ENCODE measurements at regions not wholly inside any gene's neighbourhood (a gene's known extent, or its start where the extent isn't known, plus 50 kb on each side); places are given as distances from the start of the nearest gene placed in this dataset.

- peak; percentile 23 for DNase-seq
Measured at GRCh38 chr4:128560754-128561495, 248.6 kb upstream of the JADE1 start.

- DNase-seq, result no peak
Measured at GRCh38 chr4:128558896-128559679, 250.4 kb upstream of the JADE1 start.

- DNase-seq, result no peak
Measured at GRCh38 chr4:128556756-128557155, 252.7 kb upstream of the JADE1 start.

DNA sequence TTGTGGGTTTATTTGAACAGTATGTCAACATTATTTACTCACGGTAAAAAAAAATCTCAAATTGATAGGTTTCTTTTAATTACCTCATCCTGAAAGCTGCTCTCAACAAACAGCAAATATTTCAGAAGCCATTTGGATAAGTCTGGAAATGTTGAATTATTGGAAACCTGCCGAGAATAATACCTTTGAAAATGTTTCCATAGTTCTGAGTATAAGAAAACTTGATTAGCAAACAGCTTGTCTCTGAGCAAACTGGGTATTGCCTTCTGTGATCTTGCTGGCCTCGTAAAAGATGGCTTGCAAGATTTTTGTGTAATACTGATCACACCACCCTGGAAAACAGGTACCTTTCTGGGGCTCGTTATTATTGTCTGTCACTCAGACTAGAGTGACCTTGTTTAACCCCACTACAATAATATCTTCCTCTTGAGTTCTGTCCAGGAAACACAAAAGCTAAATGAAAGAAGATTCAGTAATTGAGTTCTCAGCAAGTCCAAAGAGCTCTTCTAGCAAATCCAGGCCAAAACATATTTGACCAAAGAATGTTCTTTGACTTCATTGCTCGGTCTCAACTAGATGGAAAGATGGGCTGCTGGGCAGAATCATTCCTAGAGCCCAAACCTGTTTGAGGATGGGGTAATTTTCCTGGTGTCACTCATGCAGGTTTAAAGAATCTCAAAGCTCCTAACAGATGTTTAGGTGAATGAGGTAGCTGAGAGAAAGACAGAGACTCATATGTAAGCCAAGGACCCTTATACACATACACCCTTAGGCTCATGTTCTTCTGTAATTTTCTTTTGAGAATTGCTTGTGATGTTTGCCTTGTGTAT lies 255.6 kb upstream of the JADE1 start:
- DNase-seq, result peak; percentile 71

- DNase-seq, result no peak
Measured at GRCh38 chr4:128552586-128552907, 257.0 kb upstream of the JADE1 start.

- no peak for DNase-seq
Measured at GRCh38 chr4:128551280-128551679, 258.2 kb upstream of the JADE1 start.

GRCh38 chr4:128550060-128550459 lies 259.4 kb upstream of the JADE1 start:
- no peak for DNase-seq

- no peak for DNase-seq
Measured at GRCh38 chr4:128549636-128550035, 259.9 kb upstream of the JADE1 start.

GRCh38 chr4:128548381-128548780 lies 260.8 kb upstream of the PGRMC2 start:
- DNase-seq, result no peak

GRCh38 chr4:128544272-128544671 lies 256.7 kb upstream of the PGRMC2 start:
- no peak for DNase-seq

DNA sequence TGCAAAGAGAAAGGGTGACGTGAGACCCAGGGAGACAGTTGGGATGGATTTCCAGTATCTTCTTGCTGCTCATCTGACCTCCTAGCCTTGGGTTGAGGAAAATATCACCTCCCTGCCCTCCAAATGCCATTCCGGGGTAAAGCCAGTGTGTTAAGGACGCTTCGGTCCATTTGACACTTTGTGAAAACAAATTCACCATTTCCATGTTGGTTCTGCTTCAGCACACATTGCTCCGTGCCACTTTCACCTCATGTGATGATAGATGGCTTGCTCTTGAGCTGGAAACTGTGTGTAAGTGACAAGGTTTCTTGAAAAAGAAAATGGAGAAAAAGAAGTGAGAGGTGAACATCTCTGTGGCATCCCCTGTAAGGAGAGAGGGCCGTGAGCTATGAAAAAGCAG lies 256.1 kb upstream of the PGRMC2 start:
- no peak for DNase-seq

GRCh38 chr4:128542047-128542446 lies 254.4 kb upstream of the PGRMC2 start:
- no peak for DNase-seq

GRCh38 chr4:128540122-128540521 lies 252.5 kb upstream of the PGRMC2 start:
- no peak for DNase-seq

DNA sequence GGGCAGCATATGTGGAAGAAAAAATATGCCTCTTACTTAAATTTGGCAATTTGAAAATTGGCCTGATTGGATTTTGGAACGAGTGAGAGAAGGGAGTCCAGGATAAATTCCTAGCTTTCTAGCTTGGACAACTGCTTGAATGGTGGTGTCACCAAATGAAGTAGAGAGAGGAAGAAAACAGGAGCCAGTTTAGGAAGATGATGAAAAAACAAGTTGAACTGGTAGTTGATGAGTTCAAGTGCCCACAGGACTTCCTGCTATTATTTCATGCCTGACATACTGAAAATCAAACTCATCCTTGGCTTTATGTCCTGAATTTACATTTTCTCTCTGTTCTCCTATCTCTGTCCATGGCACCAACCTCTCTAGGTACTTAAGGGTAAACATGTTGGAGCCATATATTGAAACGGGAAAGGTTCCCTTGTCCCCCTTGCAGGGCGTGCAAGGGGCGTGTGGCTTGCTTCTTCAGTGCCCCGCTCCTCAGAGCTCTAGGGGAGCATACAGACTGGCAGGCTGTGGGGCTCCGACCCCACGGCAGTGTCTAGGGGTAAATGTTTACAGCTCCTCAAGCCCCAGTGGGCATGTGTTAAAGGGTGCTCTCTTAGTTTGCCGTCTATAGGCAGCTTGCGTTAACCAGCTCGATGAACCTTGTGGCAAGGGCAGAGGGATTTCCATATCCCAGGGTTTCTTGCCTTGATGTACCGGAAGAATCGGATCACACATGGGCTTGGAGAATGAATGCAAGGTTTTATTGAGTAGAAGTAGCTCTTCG lies 250.7 kb upstream of the PGRMC2 start:
- DNase-seq, result peak; percentile 14

GRCh38 chr4:128536746-128537145 lies 249.1 kb upstream of the PGRMC2 start:
- DNase-seq, result no peak

DNA sequence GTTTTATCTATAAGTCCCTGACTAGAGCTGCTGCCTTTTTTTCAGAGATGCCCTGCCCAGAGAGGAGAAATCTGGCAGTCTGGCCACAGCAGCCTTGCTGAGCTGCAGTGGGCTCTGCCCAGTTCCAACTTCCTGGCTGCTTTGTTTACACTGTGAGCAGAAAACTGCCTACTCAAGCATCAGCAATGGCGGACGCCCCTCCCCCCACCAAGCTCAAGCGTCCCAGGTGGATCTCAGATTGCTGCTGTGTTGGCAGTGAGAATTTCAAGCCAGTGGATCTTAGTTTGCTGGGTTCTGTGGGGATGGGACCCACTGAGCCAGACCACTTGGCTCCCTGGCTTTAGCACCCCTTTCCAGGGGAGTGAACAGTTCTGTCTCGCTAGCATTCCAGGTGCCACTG lies 247.9 kb upstream of the PGRMC2 start:
- peak; percentile 81 for DNase-seq

DNA sequence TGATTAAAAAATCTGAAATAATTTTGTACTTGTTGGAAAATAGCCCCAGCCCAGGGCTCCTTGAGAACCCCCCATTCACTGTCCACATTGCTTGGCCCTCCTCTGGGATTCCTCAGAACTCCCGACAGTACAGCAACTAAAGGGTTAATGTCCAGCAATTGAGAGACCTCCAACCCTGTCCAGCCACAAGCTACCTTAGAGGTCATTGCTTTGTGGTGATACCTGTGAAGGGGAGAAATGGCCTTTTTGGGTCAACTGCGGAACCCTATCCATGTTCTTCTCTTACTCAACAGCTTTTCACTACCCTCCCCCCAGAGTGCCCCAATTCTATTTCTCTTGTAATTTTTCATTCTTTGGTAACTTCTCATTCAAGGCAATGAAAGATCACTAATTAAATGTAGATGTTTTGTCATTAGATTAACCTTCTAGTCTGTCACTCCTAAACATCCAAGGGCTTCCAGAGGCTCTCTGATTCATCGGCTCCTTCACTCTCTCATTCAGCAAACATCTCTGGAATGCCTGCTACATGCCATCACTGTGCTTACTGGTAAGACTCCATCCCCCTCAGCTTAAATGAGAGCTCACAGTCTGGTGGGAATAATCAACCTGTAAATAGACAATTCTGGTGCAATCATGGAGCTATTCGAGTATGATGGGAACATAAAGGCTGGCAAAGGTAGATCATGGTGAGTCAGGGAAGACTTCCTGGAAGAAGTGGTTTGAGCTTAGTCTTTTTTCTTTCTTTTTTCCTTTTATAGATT lies 241.4 kb upstream of the PGRMC2 start:
- DNase-seq, result peak; percentile 8

DNA sequence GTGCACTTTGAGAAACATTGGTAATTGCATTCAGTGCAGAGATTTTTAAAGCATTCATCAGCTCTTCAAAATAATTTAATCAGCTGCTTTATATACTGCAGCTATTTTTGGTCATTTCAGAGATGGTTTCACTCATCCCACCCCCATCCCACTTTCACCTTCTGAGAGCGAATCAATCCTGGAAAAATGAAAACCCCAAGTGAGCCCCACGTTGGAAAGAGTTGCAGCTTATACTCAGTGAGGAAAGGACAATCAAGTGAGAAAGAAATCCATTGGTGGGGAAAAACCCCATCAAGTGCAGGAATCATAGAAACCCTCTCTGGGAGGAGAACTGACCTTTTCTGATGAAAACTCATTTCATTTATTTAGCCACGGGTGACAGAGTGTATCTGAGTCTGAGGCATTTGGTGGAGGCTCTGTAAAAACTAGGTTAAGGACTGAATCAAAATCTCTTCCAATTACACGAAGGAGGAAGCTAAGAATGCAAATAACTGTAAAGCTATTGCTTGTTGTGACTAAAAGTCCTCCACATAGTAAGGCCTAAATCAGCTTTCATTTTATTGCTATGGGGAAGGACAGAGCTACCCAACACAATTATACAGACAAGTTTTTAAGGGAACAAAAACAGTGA lies 240.4 kb upstream of the PGRMC2 start:
- DNase-seq, result no peak

DNA sequence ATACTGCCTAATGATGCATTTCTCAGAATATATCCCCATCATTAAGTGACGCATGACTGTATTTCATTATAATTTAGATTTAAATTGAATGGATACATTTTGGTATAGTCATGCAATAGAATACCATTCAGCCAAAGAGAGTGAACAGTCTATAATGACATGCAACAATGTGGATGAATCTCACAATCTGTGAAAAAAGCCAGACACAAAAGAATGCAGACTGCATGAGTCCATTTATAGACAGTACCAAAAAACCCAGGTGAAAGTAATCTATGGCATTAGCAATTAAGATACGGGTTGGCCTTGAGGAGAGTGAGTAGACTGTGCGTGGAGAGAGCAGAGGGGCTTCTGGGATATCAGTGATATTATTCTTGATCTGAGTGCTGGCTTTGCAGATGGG lies 239.7 kb upstream of the PGRMC2 start:
- no peak for DNase-seq

- peak; percentile 48 for DNase-seq
Measured at GRCh38 chr4:128525992-128526630, 238.5 kb upstream of the PGRMC2 start.

GRCh38 chr4:128525387-128525786 lies 237.8 kb upstream of the PGRMC2 start:
- DNase-seq, result no peak

Data from DMS53 (cell line).